OCI-LY7 (cell line): ENCODE measurements at regions not wholly inside any gene's neighbourhood (a gene's known extent, or its start where the extent isn't known, plus 50 kb on each side); places are given as distances from the start of the nearest gene placed in this dataset.

ENCODE experiments used
- CTCF ChIP-seq: fragments of 200-600 bp; sonication (generic); conservative IDR thresholded peaks from 2 replicates; pipeline ENCODE4 v1.5.1; 2014; ENCODE audit warnings: mild to moderate bottlenecking, antibody characterized with exemption, low read length, moderate library complexity, mixed read lengths
- EZH2phosphoT487 ChIP-seq: fragments of 200-600 bp; sonication (generic); IDR thresholded peaks from 2 replicates; pipeline ENCODE4 v1.6.1; 2018; ENCODE audit warnings: low read depth, borderline replicate concordance, mild to moderate bottlenecking, mixed run types, antibody characterized with exemption, low read length, moderate library complexity, mixed read lengths

DNA sequence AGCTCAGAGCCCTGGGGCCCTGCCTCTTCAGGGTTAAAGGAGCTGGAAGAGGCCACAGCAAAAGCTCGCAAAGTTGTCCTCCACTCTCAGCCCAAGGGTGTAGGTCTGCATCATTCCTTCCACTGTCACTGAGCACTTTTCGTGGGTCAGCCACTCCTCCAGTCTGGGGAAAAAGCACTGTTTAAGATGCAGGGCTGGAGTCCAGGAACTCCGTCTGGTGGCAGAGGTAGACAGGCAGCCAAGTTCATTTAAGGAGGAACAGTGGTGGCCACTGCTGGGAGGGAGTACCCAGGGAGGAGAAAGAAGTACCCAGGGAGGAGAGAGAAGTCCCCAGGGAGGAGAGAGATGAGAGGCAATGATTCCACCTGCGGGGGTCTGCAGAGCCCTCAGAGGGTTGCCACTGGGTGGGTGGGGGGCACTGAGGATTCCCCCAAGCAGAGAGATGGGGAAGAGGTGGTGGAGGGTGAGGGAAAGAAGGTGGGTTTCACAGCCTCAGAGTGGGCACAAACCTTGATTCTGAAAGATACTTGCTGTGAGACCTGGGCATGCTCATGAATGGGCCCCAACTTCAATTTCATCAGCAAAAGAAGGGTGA, 70.0 kb upstream of the B3GAT1 start:
- TF ChIP-seq CTCF, result no peak
- no peak for TF ChIP-seq EZH2phosphoT487
